Glutamatergic neuron (in vitro differentiated cells): ENCODE measurements at regions not wholly inside any gene's neighbourhood (a gene's known extent, or its start where the extent isn't known, plus 50 kb on each side); places are given as distances from the start of the nearest gene placed in this dataset.

ENCODE experiments used
- DNase-seq: peaks from one replicate; pipeline ENCODE4 v3.0.0; 2022
- H3K27ac Mint-ChIP-seq: one replicate; pipeline ENCODE4 v1.8.0; 2020; ENCODE audit warnings: mild to moderate bottlenecking, mixed read lengths, inconsistent platforms; ENCODE audit not compliant: unreplicated experiment
- H3K27me3 Mint-ChIP-seq: one replicate; pipeline ENCODE4 v1.8.0; 2020; ENCODE audit warnings: mild to moderate bottlenecking, moderate library complexity, mixed read lengths, inconsistent platforms; ENCODE audit not compliant: unreplicated experiment
- H3K36me3 Mint-ChIP-seq: one replicate; pipeline ENCODE4 v1.8.0; 2020; ENCODE audit warnings: mild to moderate bottlenecking, mixed read lengths, inconsistent platforms; ENCODE audit not compliant: unreplicated experiment
- H3K4me1 Mint-ChIP-seq: one replicate; pipeline ENCODE4 v1.8.0; 2020; ENCODE audit warnings: mild to moderate bottlenecking, low read depth, mixed read lengths, inconsistent platforms; ENCODE audit not compliant: unreplicated experiment
- H3K4me3 Mint-ChIP-seq: one replicate; pipeline ENCODE4 v1.8.0; 2020; ENCODE audit warnings: mild to moderate bottlenecking, mixed read lengths, inconsistent platforms; ENCODE audit not compliant: unreplicated experiment
- H3K9me3 Mint-ChIP-seq: one replicate; pipeline ENCODE4 v1.8.0; 2020; ENCODE audit warnings: mild to moderate bottlenecking, moderate library complexity, mixed read lengths, inconsistent platforms; ENCODE audit not compliant: unreplicated experiment
- CTCF ChIP-seq: fragments of 200-600 bp; sonication (generic); IDR thresholded peaks from one replicate; pipeline ENCODE4 v1.5.0; 2021; ENCODE audit not compliant: partially characterized antibody, unreplicated experiment

- H3K4me3 Mint-ChIP-seq, result no peak overlapping the region
- peaks cover 6% of the 10 kb centered on the region for H3K4me1 Mint-ChIP-seq
- no peak overlapping the region for H3K27ac Mint-ChIP-seq
- H3K27me3 Mint-ChIP-seq, result no peaks in the 10 kb centered on the region
- H3K36me3 Mint-ChIP-seq, result no peaks in the 10 kb centered on the region
- DNase-seq, result no peak
- no peaks in the 10 kb centered on the region for H3K9me3 Mint-ChIP-seq
- TF ChIP-seq CTCF, result no peak
These were observed 474.8 kb downstream of the PCDH10 start for GRCh38 chr4:133623847-133624246.

- H3K4me1 Mint-ChIP-seq, result peaks cover 6% of the 10 kb centered on the region
- no peak overlapping the region for H3K27ac Mint-ChIP-seq
- no peak overlapping the region for H3K4me3 Mint-ChIP-seq
- no peaks in the 10 kb centered on the region for H3K36me3 Mint-ChIP-seq
- H3K9me3 Mint-ChIP-seq, result no peaks in the 10 kb centered on the region
- H3K27me3 Mint-ChIP-seq, result no peaks in the 10 kb centered on the region
- no peak for TF ChIP-seq CTCF
- no peak for DNase-seq
These were observed 472.5 kb downstream of the PCDH10 start for GRCh38 chr4:133621628-133622027.

- no peak overlapping the region for H3K27ac Mint-ChIP-seq
- no peak for DNase-seq
- no peaks in the 10 kb centered on the region for H3K36me3 Mint-ChIP-seq
- H3K4me1 Mint-ChIP-seq, result no peaks in the 10 kb centered on the region
- no peaks in the 10 kb centered on the region for H3K27me3 Mint-ChIP-seq
- no peaks in the 10 kb centered on the region for H3K9me3 Mint-ChIP-seq
- H3K4me3 Mint-ChIP-seq, result no peak overlapping the region
- TF ChIP-seq CTCF, result no peak
These were observed 471.5 kb downstream of the PCDH10 start for GRCh38 chr4:133620555-133620954.

- no peaks in the 10 kb centered on the region for H3K9me3 Mint-ChIP-seq
- H3K36me3 Mint-ChIP-seq, result no peaks in the 10 kb centered on the region
- TF ChIP-seq CTCF, result no peak
- H3K4me1 Mint-ChIP-seq, result no peaks in the 10 kb centered on the region
- no peak overlapping the region for H3K27ac Mint-ChIP-seq
- no peaks in the 10 kb centered on the region for H3K27me3 Mint-ChIP-seq
- DNase-seq, result no peak
- no peak overlapping the region for H3K4me3 Mint-ChIP-seq
These were observed 469.9 kb downstream of the PCDH10 start for GRCh38 chr4:133618963-133619362.

- DNase-seq, result no peak
- Mint-ChIP-seq H3K9me3 (no peaks in the 10 kb centered on the region), H3K36me3 (no peaks in the 10 kb centered on the region), H3K4me3 (no peak overlapping the region), H3K27me3 (no peaks in the 10 kb centered on the region), H3K4me1 (no peaks in the 10 kb centered on the region), H3K27ac (no peak overlapping the region)
- no peak for TF ChIP-seq CTCF
These were observed 450.9 kb downstream of the PCDH10 start for GRCh38 chr4:133600008-133600407.
